HG02798 (cell line): ENCODE measurements at regions not wholly inside any gene's neighbourhood (a gene's known extent, or its start where the extent isn't known, plus 50 kb on each side); places are given as distances from the start of the nearest gene placed in this dataset.

ENCODE experiments used
- ATAC-seq: cut with Tn5 transposase; IDR thresholded peaks from one replicate; pipeline ENCODE4 v1.9.1; 2021; ENCODE audit warnings: mild to moderate bottlenecking; ENCODE audit not compliant: unreplicated experiment, poor library complexity

- ATAC-seq = no peak
These were observed 617.9 kb upstream of the MKI67 start for GRCh38 chr10:128744092-128744491.

GRCh38 chr10:128744811-128745305 lies 618.6 kb upstream of the MKI67 start:
- ATAC-seq = no peak

GRCh38 chr10:128747582-128748346 lies 621.5 kb upstream of the MKI67 start:
- ATAC-seq = no peak

GRCh38 chr10:128751284-128751683 lies 625.1 kb upstream of the MKI67 start:
- no peak for ATAC-seq

GRCh38 chr10:128751851-128752250 lies 625.6 kb upstream of the MKI67 start:
- ATAC-seq = no peak

- ATAC-seq = no peak
These were observed 633.0 kb upstream of the MKI67 start for GRCh38 chr10:128759174-128759573.

- ATAC-seq = no peak
These were observed 637.4 kb upstream of the MKI67 start for GRCh38 chr10:128763588-128763987.

- ATAC-seq = no peak
These were observed 638.0 kb upstream of the MKI67 start for GRCh38 chr10:128764190-128764589.

- no peak for ATAC-seq
These were observed 640.7 kb upstream of the MKI67 start for GRCh38 chr10:128766915-128767314.

- no peak for ATAC-seq
These were observed 648.8 kb upstream of the MKI67 start for GRCh38 chr10:128774979-128775378.

- no peak for ATAC-seq
These were observed 649.5 kb upstream of the MKI67 start for GRCh38 chr10:128775743-128776142.

- no peak for ATAC-seq
These were observed 650.5 kb upstream of the MKI67 start for GRCh38 chr10:128776673-128777252.

GRCh38 chr10:128777342-128777741 lies 651.1 kb upstream of the MKI67 start:
- no peak for ATAC-seq

GRCh38 chr10:128779416-128779815 lies 653.2 kb upstream of the MKI67 start:
- ATAC-seq = no peak

- ATAC-seq = no peak
These were observed 654.0 kb upstream of the MKI67 start for GRCh38 chr10:128780156-128780761.

- no peak for ATAC-seq
These were observed 655.4 kb upstream of the MKI67 start for GRCh38 chr10:128781637-128782036.

- ATAC-seq = no peak
These were observed 658.2 kb upstream of the MKI67 start for GRCh38 chr10:128784444-128784843.

- ATAC-seq = no peak
These were observed 666.4 kb upstream of the MKI67 start for GRCh38 chr10:128792426-128793140.

GRCh38 chr10:128793726-128794655 lies 667.8 kb upstream of the MKI67 start:
- ATAC-seq = no peak

GRCh38 chr10:128796396-128796912 lies 670.2 kb upstream of the MKI67 start:
- no peak for ATAC-seq
